Common myeloid progenitor, CD34-positive (primary cell): ENCODE measurements at regions not wholly inside any gene's neighbourhood (a gene's known extent, or its start where the extent isn't known, plus 50 kb on each side); places are given as distances from the start of the nearest gene placed in this dataset.

ENCODE experiments used
- CTCF ChIA-PET: fragments of 350-600 bp; sonication (Branson Sonifier 250); formaldehyde crosslinking; loops from one replicate; lab custom pipeline; 2021; ENCODE audit warnings: antibody characterized with exemption; lab: Charles Lee
- POLR2A ChIA-PET: fragments of 350-600 bp; sonication (Branson Sonifier 250); formaldehyde crosslinking; loops from one replicate; lab custom pipeline; 2021; ENCODE audit warnings: antibody characterized with exemption; lab: Charles Lee
- DNase-seq, 3 donors: peaks; one replicate each; pipeline versions ENCODE4 v3.0.0 to v3.0.0-alpha.2; 2013
- H3K27ac ChIP-seq, 2 experiments: 1 replicate in 1 of 2; 2 replicates in 1 of 2; pipeline ENCODE4 v1.7.0; 2013; ENCODE audit warnings: inconsistent platforms in 2 of 2, low read length in 2 of 2, mild to moderate bottlenecking in 2 of 2, low read depth in 1 of 2, moderate library complexity in 1 of 2; ENCODE audit not compliant: severe bottlenecking in 2 of 2, insufficient read depth in 1 of 2, poor library complexity in 1 of 2
- H3K27me3 ChIP-seq, 5 experiments: replicated peaks in 2 of 5; 1 replicate in 3 of 5; 2 replicates in 2 of 5; pipeline versions ENCODE4 v1.6.1 to v1.7.0; 2013; ENCODE audit warnings: low read length in 4 of 5, mild to moderate bottlenecking in 2 of 5, moderate library complexity in 2 of 5, inconsistent platforms in 1 of 5; ENCODE audit not compliant: insufficient read depth in 5 of 5, control insufficient read depth in 4 of 5
- H3K36me3 ChIP-seq, 4 experiments: 1 replicate in 2 of 4; 2 replicates in 2 of 4; pipeline versions ENCODE4 v1.6.1 to v1.7.0; 2013; ENCODE audit warnings: low read length in 3 of 4, control low read depth in 1 of 4, mild to moderate bottlenecking in 1 of 4; ENCODE audit not compliant: control insufficient read depth in 4 of 4, insufficient read depth in 4 of 4
- H3K4me1 ChIP-seq, 4 experiments: 1 replicate in 3 of 4; 2 replicates in 1 of 4; pipeline versions ENCODE4 v1.6.1 to v1.7.1; 2013; ENCODE audit warnings: low read length in 3 of 4, mild to moderate bottlenecking in 3 of 4, control low read depth in 1 of 4, inconsistent platforms in 1 of 4, moderate library complexity in 1 of 4; ENCODE audit not compliant: control insufficient read depth in 4 of 4, insufficient read depth in 4 of 4; ENCODE audit errors: control extremely low read depth in 1 of 4
- H3K4me3 ChIP-seq, 7 experiments: 1 replicate in 4 of 7; 2 replicates in 3 of 7; pipeline versions ENCODE4 v1.5.1 to v1.7.0; 2013; ENCODE audit warnings: mild to moderate bottlenecking in 7 of 7, low read length in 6 of 7, moderate library complexity in 6 of 7, inconsistent platforms in 2 of 7, low read depth in 2 of 7, control low read depth in 1 of 7; ENCODE audit not compliant: insufficient read depth in 4 of 7, control insufficient read depth in 1 of 7; ENCODE audit errors: extremely low read depth in 1 of 7
- H3K9me3 ChIP-seq, 5 experiments: 1 replicate in 4 of 5; 2 replicates in 1 of 5; pipeline versions ENCODE4 v1.6.1 to v1.7.1; 2013; ENCODE audit warnings: low read length in 4 of 5, mild to moderate bottlenecking in 2 of 5, inconsistent platforms in 1 of 5, low read depth in 1 of 5, moderate library complexity in 1 of 5; ENCODE audit not compliant: control insufficient read depth in 4 of 5, insufficient read depth in 2 of 5; ENCODE audit errors: control extremely low read depth in 1 of 5
- WGBS: methylation state at CpG from one replicate; pipeline ENCODE4 v1.1.5; 2013; ENCODE audit not compliant: insufficient coverage; 5-methylcytosine and 5-hydroxymethylcytosine counted together

- WGBS, result 79% methylated on average over 12 of the region's 16 CpGs
- Histone ChIP-seq H3K9me3 (peaks cover 0 to 7% (median 0%) of the 10 kb centered on the region in 5 experiments), H3K27me3 (no peaks in the 10 kb centered on the region), H3K4me3 (peak overlapping the region in 1 of 7 experiments; percentile 8), H3K4me1 (peaks cover 4 to 51% (median 33%) of the 10 kb centered on the region in 4 experiments), H3K27ac (peak overlapping the region; percentile 51 to 81), H3K36me3 (no peaks in the 10 kb centered on the region)
- CTCF ChIA-PET, result interaction anchor here (1.1 to 2.1 kb wide), 5 partner anchors 9 to 156 kb away, joined by 3 to 5 read pairs (median 4); no protein-coding TSS in a partner anchor
- peak; percentile 88 to 98 (median 97) for DNase-seq
- POLR2A ChIA-PET, result interaction anchor here (0.9 kb wide), 1 partner anchor 106 kb away, joined by 4 read pairs; no protein-coding TSS in a partner anchor
Measured at GRCh38 chr10:29841724-29842649, 207.2 kb upstream of the SVIL start.

GRCh38 chr10:29840516-29841276 lies 205.9 kb upstream of the SVIL start:
- DNase-seq, result peak in 2 of 3 donors; percentile 37 to 44
- Histone ChIP-seq H3K36me3 (no peaks in the 10 kb centered on the region), H3K9me3 (peaks cover 0 to 7% (median 0%) of the 10 kb centered on the region in 5 experiments), H3K4me3 (no peak overlapping the region), H3K27me3 (no peaks in the 10 kb centered on the region), H3K4me1 (peaks cover 4 to 51% (median 33%) of the 10 kb centered on the region in 4 experiments), H3K27ac (no peak overlapping the region)
- CTCF ChIA-PET, result interaction anchor here (1.1 to 2.2 kb wide), 7 partner anchors 8 to 400 kb away, joined by 3 to 7 read pairs (median 4); no protein-coding TSS in a partner anchor
- WGBS, result 75% methylated on average over 5 of the region's 11 CpGs
- POLR2A ChIA-PET, result no interaction called here

GRCh38 chr10:29839826-29840515 lies 205.2 kb upstream of the SVIL start:
- Histone ChIP-seq H3K4me3 (no peak overlapping the region), H3K27me3 (no peaks in the 10 kb centered on the region), H3K9me3 (peaks cover 0 to 1% (median 0%) of the 10 kb centered on the region in 5 experiments), H3K36me3 (no peaks in the 10 kb centered on the region), H3K27ac (no peak overlapping the region), H3K4me1 (peaks cover 4 to 51% (median 33%) of the 10 kb centered on the region in 4 experiments)
- no peak for DNase-seq
- ChIA-PET POLR2A (no interaction called here), CTCF (interaction anchor here (1.0 to 2.2 kb wide), 8 partner anchors 8 to 401 kb away, joined by 3 to 7 read pairs (median 3); no protein-coding TSS in a partner anchor)
- 96% methylated on average over 8 of the region's 9 CpGs for WGBS

- Histone ChIP-seq H3K4me1 (peaks cover 4 to 46% (median 31%) of the 10 kb centered on the region in 4 experiments), H3K9me3 (no peaks in the 10 kb centered on the region), H3K4me3 (no peak overlapping the region), H3K27ac (no peak overlapping the region), H3K27me3 (no peaks in the 10 kb centered on the region), H3K36me3 (no peaks in the 10 kb centered on the region)
- 52% methylated on average over 4 of the region's 5 CpGs for WGBS
- ChIA-PET POLR2A (no interaction called here), CTCF (interaction anchor here (1.2 to 2.2 kb wide), 2 partner anchors 11 to 25 kb away, joined by 4 to 7 read pairs; no protein-coding TSS in a partner anchor)
- peak in 1 of 3 donors; percentile 19 for DNase-seq
Measured at GRCh38 chr10:29838539-29838938, 203.8 kb upstream of the SVIL start.

- H3K9me3 ChIP-seq, result no peaks in the 10 kb centered on the region
- no peaks in the 10 kb centered on the region for H3K27me3 ChIP-seq
- H3K36me3 ChIP-seq, result no peaks in the 10 kb centered on the region
- H3K4me3 ChIP-seq, result no peak overlapping the region
- no peak overlapping the region for H3K27ac ChIP-seq
- H3K4me1 ChIP-seq, result peaks cover 0 to 39% (median 27%) of the 10 kb centered on the region in 4 experiments
- ChIA-PET CTCF (interaction anchor here (1.2 to 1.3 kb wide), 2 partner anchors 24 to 78 kb away, joined by 3 to 4 read pairs; no protein-coding TSS in a partner anchor), POLR2A (no interaction called here)
- DNase-seq, result no peak
- WGBS, result 100% methylated on average over 1 of the region's 1 CpG
Measured at GRCh38 chr10:29837586-29837985, 202.8 kb upstream of the SVIL start.

- Histone ChIP-seq H3K27me3 (no peaks in the 10 kb centered on the region), H3K36me3 (no peaks in the 10 kb centered on the region), H3K9me3 (peaks cover 0 to 1% (median 0%) of the 10 kb centered on the region in 5 experiments), H3K4me3 (no peak overlapping the region), H3K27ac (no peak overlapping the region), H3K4me1 (peaks cover 0 to 27% (median 18%) of the 10 kb centered on the region in 4 experiments)
- WGBS, result 100% methylated on average over 4 of the region's 4 CpGs
- CTCF ChIA-PET, result interaction anchor here (1.1 to 1.7 kb wide), 2 partner anchors 8 to 12 kb away, joined by 3 to 5 read pairs; no protein-coding TSS in a partner anchor
- no peak for DNase-seq
- POLR2A ChIA-PET, result no interaction called here
Measured at GRCh38 chr10:29836396-29836795, 201.6 kb upstream of the SVIL start.
